Esophagus squamous epithelium (tissue), 5 donors: ENCODE measurements at regions not wholly inside any gene's neighbourhood (a gene's known extent, or its start where the extent isn't known, plus 50 kb on each side); places are given as distances from the start of the nearest gene placed in this dataset.

Experiments
- DNase-seq: peaks from one replicate; lab custom pipeline; 2025; lab: John Stamatoyannopoulos, UW
- H3K27ac ChIP-seq, 4 donors: fragments of 200-600 bp; sonication (generic); one replicate each; pipeline ENCODE4 v1.5.1; 2016 to 2019; ENCODE audit warnings: mild to moderate bottlenecking in 1 of 4
- H3K27me3 ChIP-seq, 4 donors: fragments of 200-600 bp; sonication (generic); 1 replicate in 3 of 4; 2 replicates in 1 of 4; pipeline versions ENCODE4 v1.5.1 to v1.6.0; 2017 to 2021; ENCODE audit warnings: antibody characterized with exemption in 1 of 4
- H3K36me3 ChIP-seq, 3 donors: fragments of 200-600 bp; sonication (generic); one replicate each; pipeline ENCODE4 v1.5.1; 2016 to 2019
- H3K4me1 ChIP-seq, 3 donors: fragments of 200-600 bp; sonication (generic); one replicate each; pipeline ENCODE4 v1.5.1; 2017 to 2019
- H3K4me3 ChIP-seq, 4 donors: fragments of 200-600 bp; sonication (generic); 1 replicate in 3 of 4; 2 replicates in 1 of 4; pipeline ENCODE4 v1.5.1; 2016 to 2019; ENCODE audit warnings: mild to moderate bottlenecking in 2 of 4, moderate library complexity in 1 of 4
- H3K9me3 ChIP-seq, 3 donors: fragments of 200-600 bp; sonication (generic); one replicate each; pipeline ENCODE4 v1.5.1; 2016 to 2019
- CTCF ChIP-seq, 6 experiments: fragments of 450-650 bp in 4 of 6; fragments of 200-600 bp in 2 of 6; sonication (generic) in 2 of 6; IDR thresholded peaks; one replicate each; pipeline ENCODE4 v1.5.1; 2016 to 2019; ENCODE audit warnings: antibody characterized with exemption in 6 of 6, mild to moderate bottlenecking in 4 of 6, moderate library complexity in 4 of 6
- POLR2A ChIP-seq, 4 donors: fragments of 450-650 bp; IDR thresholded peaks; one replicate each; pipeline ENCODE4 v1.6.1; 2017; ENCODE audit warnings: antibody characterized with exemption in 4 of 4, mild to moderate bottlenecking in 4 of 4, moderate library complexity in 3 of 4
- WGBS, 2 donors: methylation state at CpG; one replicate each; pipeline ENCODE4 v1.1.5; 2018; 5-methylcytosine and 5-hydroxymethylcytosine counted together
- intact Hi-C: fragments of 100-400 bp; cut with DNase I; formaldehyde crosslinking; loops from one replicate; pipeline ENCODE4 v1.15.0; 2022
- donor health status: DM: yes; HTN: yes; CAD: no.

GRCh38 chr5:93845376-93845775 is 104.0 kb upstream of the POU5F2 start:
- Histone ChIP-seq H3K36me3 (peaks cover 0 to 27% (median 0%) of the 10 kb centered on the region in 3 donors), H3K4me3 (no peak overlapping the region), H3K27me3 (no peaks in the 10 kb centered on the region), H3K27ac (no peak overlapping the region), H3K4me1 (no peaks in the 10 kb centered on the region), H3K9me3 (peaks cover 0 to 18% (median 0%) of the 10 kb centered on the region in 3 donors)
- TF ChIP-seq POLR2A (IDR thresholded peaks at IDR 0.05) (no peak), CTCF (IDR thresholded peaks at IDR 0.05) (no peak)
- no peak for DNase-seq
- 86 to 96% methylated on average over 2 of the region's 2 CpGs for WGBS, 2 donors
- intact Hi-C loops = no loop called here

- no peak for TF ChIP-seq CTCF (IDR thresholded peaks at IDR 0.05)
- TF ChIP-seq POLR2A (IDR thresholded peaks at IDR 0.05) = no peak
- no peak overlapping the region for H3K4me3 ChIP-seq
- H3K27ac ChIP-seq = no peak overlapping the region
- H3K4me1 ChIP-seq = no peaks in the 10 kb centered on the region
- WGBS, 2 donors = 45 to 58% methylated on average over 2 of the region's 2 CpGs
- H3K36me3 ChIP-seq = no peaks in the 10 kb centered on the region
- H3K9me3 ChIP-seq = no peaks in the 10 kb centered on the region
- H3K27me3 ChIP-seq = no peaks in the 10 kb centered on the region
- no peak for DNase-seq
- intact Hi-C loops = no loop called here
Measured at GRCh38 chr5:93831449-93831848, 90.0 kb upstream of the POU5F2 start.

- no peaks in the 10 kb centered on the region for H3K27me3 ChIP-seq
- no peak for DNase-seq
- intact Hi-C loops = no loop called here
- no peak overlapping the region for H3K27ac ChIP-seq
- TF ChIP-seq CTCF (IDR thresholded peaks at IDR 0.05) (no peak), POLR2A (IDR thresholded peaks at IDR 0.05) (no peak)
- H3K9me3 ChIP-seq = no peaks in the 10 kb centered on the region
- H3K4me1 ChIP-seq = no peaks in the 10 kb centered on the region
- H3K36me3 ChIP-seq = no peaks in the 10 kb centered on the region
- H3K4me3 ChIP-seq = no peak overlapping the region
- 93 to 96% methylated on average over 5 of the region's 5 CpGs for WGBS, 2 donors
Measured at GRCh38 chr5:93830893-93831292, 89.5 kb upstream of the POU5F2 start.

GRCh38 chr5:93829346-93829745 is 87.9 kb upstream of the POU5F2 start:
- TF ChIP-seq CTCF (IDR thresholded peaks at IDR 0.05) = no peak
- TF ChIP-seq POLR2A (IDR thresholded peaks at IDR 0.05) = no peak
- H3K4me1 ChIP-seq = no peaks in the 10 kb centered on the region
- H3K36me3 ChIP-seq = no peaks in the 10 kb centered on the region
- no peak for DNase-seq
- no peaks in the 10 kb centered on the region for H3K27me3 ChIP-seq
- H3K9me3 ChIP-seq = no peaks in the 10 kb centered on the region
- 86 to 88% methylated on average over 1 of the region's 1 CpG for WGBS, 2 donors
- intact Hi-C loops = no loop called here
- H3K4me3 ChIP-seq = no peak overlapping the region
- H3K27ac ChIP-seq = no peak overlapping the region

- intact Hi-C loops = no loop called here
- 82 to 85% methylated on average over 4 of the region's 4 CpGs for WGBS, 2 donors
Measured at GRCh38 chr5:93821891-93822415, 80.6 kb upstream of the POU5F2 start.

More at GRCh38 chr5:93821891-93822415, 80.6 kb upstream of the POU5F2 start:
- TF ChIP-seq CTCF (IDR thresholded peaks at IDR 0.05) = no peak
- TF ChIP-seq POLR2A (IDR thresholded peaks at IDR 0.05) = no peak
- H3K27me3 ChIP-seq = no peaks in the 10 kb centered on the region
- H3K4me3 ChIP-seq = no peak overlapping the region
- no peak for DNase-seq
- H3K4me1 ChIP-seq = no peaks in the 10 kb centered on the region
- peaks cover 0 to 20% (median 0%) of the 10 kb centered on the region in 3 donors for H3K36me3 ChIP-seq
- no peak overlapping the region for H3K27ac ChIP-seq
- no peaks in the 10 kb centered on the region for H3K9me3 ChIP-seq
